Adipose tissue (tissue), 3 donors: ENCODE measurements at regions not wholly inside any gene's neighbourhood (a gene's known extent, or its start where the extent isn't known, plus 50 kb on each side); places are given as distances from the start of the nearest gene placed in this dataset.

ENCODE experiments used
- H3K27ac ChIP-seq: one replicate; pipeline ENCODE4 v1.5.1; 2013; ENCODE audit warnings: low read depth, low read length
- WGBS, 3 donors: extraction: QIAGEN DNeasy Blood & Tissue Kit; methylation state at CpG; one replicate each; pipeline ENCODE4 v1.1.7; 2013; 5-methylcytosine and 5-hydroxymethylcytosine counted together
- donor health status: healthy with polysubstance abuse.
- donor health status: Bipolar disorder and iron deficiency.
- donor health status: healthy.

GRCh38 chr1:235015291-235015985 is 113.2 kb downstream of the TOMM20 start:
- no peak overlapping the region for H3K27ac ChIP-seq
- 86 to 91% (median 87%) methylated on average over 6 of the region's 6 CpGs for WGBS, 3 donors

- H3K27ac ChIP-seq = no peak overlapping the region
- WGBS, 3 donors = 98 to 100% (median 98%) methylated on average over 2 of the region's 2 CpGs
Measured at GRCh38 chr1:235014756-235015155, 113.9 kb downstream of the TOMM20 start.

DNA sequence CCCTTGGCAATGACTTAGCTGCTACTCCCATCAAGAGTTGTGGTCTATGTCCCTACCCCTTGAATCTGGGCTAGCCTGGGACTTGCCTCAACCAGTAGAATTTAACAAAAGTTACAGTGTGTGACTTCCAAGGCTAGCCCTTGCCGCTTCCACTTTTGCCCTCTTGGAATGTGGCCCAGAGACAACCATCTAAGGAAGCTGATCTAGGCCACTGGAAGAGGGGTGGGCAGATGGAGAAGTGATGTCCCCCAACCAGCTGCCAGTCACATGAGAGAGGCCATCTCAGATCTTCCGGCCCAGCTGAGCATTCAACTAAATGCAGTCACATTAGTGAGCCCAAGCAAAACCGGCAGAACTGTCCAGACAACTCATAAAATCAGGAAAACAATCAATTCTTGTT is 115.1 kb downstream of the TOMM20 start:
- H3K27ac ChIP-seq = no peak overlapping the region
- 75 to 96% (median 75%) methylated on average over 3 of the region's 3 CpGs for WGBS, 3 donors

DNA sequence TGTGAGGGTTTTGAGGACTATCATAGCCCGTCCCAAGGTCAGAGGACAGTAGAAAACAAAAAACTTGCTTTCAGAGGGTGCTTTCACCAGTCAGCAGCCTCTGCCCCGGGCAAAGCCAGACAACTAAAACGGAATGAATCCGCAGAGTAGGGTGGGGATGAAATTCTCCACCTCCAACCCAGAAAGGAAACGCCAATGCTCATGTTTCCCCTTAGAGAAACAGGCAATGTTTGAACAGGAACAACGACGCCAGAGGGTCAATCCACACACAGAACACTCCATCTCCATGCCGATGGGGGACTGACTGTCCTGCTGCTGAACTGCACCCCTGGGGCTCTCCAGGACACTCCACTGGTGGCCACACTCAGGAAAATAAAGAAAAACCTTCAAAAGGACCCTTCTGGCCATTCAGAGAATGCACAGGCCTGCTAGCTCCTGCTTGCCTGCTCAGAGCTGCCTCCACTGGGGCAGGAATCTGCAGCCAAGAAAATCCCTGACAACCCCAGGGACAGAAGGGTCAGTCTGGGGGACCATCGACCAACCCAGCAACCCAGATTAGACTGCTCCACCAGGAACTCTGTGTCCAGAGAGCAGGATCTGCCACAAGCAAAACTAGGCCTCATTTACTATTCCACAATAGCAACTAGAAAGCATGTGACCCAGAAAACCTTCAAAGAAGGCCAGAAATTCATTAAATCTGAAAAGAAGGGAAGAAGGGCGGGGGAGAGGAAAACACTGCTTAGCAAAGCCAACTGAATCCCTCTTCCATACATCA is 116.0 kb downstream of the TOMM20 start:
- H3K27ac ChIP-seq = peak overlapping the region; percentile 7
- WGBS, 3 donors = 52 to 82% (median 60%) methylated on average over 10 of the region's 10 CpGs

- H3K27ac ChIP-seq = peak overlapping the region; percentile 7
- 42 to 83% (median 55%) methylated on average over 22 of the region's 22 CpGs for WGBS, 3 donors
Measured at GRCh38 chr1:235011599-235012435, 116.8 kb downstream of the TOMM20 start.

DNA sequence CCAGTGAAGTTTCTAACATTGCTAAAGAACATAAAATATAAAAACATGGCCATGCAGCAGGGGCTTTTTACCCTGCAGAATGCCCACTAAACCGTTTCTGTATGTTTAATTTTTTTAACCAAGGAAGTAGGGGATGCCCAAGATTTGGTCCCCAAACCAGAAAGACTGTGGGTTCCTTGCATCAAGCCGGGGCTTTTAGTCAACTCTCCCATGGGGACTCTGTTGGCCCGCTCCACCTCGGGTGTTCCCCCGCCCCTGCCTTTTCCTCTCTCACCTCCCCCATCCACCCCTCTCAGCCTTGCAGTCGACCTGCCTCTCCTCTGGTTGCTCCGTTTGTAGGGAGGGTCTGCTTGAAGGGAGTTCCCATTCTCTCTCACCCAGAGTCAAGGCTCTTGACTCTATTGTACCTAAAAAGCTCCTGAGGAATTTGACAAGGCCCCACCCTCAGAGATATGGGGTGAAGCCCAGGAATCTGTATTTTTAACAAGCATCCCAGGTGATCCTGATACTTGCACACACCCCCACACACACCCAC is 117.5 kb downstream of the TOMM20 start:
- no peak overlapping the region for H3K27ac ChIP-seq
- WGBS, 3 donors = 68 to 88% (median 75%) methylated on average over 7 of the region's 7 CpGs

DNA sequence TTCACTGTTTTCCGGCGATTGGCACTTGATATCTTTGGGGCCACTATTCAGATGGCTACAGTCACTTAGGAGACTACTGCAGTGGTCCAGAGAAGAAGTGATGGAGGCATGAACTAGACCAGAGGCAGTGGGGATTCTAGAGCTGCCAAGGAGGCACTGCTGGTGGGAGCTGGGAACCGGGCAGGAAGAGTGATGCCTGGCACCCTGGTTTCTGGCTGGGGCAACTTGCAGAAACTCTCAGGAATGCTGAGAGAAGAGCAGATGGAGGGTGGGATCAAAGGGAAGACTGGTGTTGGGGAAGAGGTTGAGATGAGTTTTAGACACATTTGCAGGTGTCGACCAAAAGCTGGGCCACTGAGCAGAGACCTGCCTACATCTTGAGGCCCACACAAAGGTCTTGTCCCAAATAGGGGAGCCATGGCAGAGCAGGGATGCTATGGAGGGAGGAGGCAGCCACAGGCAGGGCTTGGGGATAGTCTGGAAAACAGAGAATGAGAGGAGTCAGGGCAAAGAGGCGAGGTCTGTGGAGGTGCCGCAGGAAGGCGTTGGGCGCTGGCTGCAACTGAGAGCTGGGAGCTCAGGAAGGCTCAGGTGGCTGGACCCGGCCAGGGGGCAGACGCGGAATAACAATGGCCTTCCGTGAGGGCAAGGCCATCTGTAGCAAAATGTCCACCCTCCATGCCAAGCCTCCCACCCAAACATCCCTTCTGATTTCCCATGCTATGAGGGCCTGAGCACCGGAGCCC is 118.9 kb downstream of the TOMM20 start:
- H3K27ac ChIP-seq = no peak overlapping the region
- 92 to 98% (median 96%) methylated on average over 13 of the region's 13 CpGs for WGBS, 3 donors

- no peak overlapping the region for H3K27ac ChIP-seq
- 87 to 95% (median 94%) methylated on average over 7 of the region's 7 CpGs for WGBS, 3 donors
Measured at GRCh38 chr1:235009074-235009473, 119.6 kb downstream of the TOMM20 start.

GRCh38 chr1:235008239-235008638 is 120.4 kb downstream of the TOMM20 start:
- no peak overlapping the region for H3K27ac ChIP-seq

GRCh38 chr1:235006816-235007215 is 121.8 kb downstream of the TOMM20 start:
- WGBS, 3 donors = 52 to 79% (median 69%) methylated on average over 5 of the region's 5 CpGs
- H3K27ac ChIP-seq = no peak overlapping the region

DNA sequence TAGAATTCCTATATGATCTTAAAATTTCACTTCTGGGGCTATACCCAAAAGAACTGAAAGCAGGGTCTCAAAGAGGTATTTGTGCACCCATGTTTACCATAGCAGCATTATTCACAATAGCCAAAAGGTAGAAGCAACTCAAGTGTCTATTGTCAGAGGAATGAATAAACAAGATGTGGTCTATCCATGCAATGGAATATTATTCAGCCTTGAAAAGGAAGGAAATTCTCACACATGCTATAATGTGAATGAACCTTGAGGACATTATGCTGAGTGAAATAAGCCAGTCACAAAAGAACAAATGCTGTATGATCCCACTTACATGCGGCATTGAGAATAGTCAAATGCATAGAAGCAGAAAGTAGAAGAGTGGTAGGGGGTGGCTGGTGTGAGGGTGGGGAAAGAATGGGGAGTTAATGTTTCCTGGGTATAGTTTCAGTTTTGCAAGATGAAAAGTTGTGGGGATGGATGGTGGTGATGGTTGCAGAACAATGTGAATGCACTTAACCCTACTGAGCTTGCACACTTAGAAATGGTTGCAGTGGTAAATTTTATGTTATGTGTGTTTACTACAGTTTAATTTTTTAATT is 122.4 kb downstream of the TOMM20 start:
- 88 to 100% (median 91%) methylated on average over 1 of the region's 1 CpG for WGBS, 3 donors

DNA sequence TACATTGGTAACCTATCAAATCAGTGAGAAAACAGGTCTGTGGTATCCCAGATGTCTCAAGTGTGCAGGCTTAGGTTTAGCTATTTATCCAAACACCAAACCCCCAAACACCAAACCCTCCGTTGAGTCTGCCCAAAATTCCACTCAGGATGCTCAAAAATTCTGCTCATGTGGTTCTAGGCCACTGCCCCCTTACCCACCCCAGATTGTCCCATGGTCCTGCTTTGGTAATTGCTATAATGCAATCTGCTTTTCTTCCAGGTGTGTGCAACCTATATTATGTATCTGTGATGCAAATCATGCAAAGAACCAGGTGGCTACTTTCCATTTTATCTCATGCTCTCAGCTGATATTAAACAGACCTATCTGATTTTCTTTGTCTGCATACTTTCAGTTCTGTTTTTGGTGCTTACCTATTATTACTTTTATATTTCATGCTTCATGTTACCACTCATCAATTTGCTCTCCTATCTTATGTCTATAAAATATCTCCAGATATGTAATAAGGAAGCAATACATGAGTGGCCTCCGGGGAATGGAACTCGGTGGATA is 123.7 kb downstream of the TOMM20 start:
- no peak overlapping the region for H3K27ac ChIP-seq
- WGBS, 3 donors = 79 to 89% (median 85%) methylated on average over 3 of the region's 3 CpGs

More for the DNA sequence above, 122.4 kb downstream of the TOMM20 start:
- no peak overlapping the region for H3K27ac ChIP-seq

GRCh38 chr1:235004276-235004675 is 124.4 kb downstream of the TOMM20 start:
- WGBS, 3 donors = 98 to 99% (median 98%) methylated on average over 2 of the region's 2 CpGs
- H3K27ac ChIP-seq = no peak overlapping the region

DNA sequence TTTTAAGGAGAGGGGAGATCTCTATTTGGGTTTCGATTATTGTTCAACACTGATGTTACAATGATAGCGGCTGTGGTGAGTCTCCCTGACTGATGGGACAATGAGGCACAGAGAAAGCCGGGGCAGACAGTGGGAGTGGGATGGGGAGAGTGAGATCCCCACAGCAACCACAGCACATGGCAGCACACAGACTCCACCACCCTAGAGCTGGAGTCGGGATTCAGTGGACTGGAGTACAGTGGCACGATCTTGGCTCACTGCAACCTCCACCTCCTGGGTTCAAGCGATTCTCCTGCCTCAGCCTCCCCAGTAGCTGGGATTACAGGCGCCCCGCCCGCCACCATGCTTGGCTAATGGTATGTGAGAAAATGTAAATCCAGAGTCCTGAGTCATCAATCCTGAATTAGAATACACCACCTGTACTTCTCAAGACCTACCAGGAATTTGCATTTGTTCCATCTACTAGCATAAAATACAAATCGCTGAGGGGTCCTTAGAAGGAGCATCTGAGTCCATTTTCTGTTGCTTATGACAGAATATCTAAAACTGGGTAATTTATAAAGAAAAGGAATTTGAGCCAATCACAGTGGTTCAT is 125.8 kb downstream of the TOMM20 start:
- WGBS, 3 donors = 94 to 97% (median 96%) methylated on average over 10 of the region's 10 CpGs

DNA sequence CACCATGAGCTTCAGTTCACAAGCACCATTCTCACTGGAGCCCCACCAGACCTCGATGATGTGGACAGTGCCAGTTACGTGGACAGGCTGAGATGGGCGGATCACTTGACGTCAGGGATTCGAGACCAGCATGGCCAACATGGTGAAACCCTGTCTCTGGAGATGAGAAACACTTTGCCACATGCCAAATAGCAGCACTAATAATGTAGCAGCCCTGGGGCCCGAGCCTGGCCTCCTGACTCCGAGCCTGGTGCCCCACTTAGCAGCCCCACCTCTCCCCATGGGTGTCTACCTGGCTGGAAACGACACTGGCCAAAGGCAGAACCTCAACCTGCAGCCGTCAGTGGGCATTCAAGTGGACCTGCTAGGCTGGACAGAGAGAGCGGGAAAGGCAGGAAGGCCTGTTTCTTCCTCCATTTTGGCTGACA is 129.1 kb downstream of the TOMM20 start:
- WGBS, 3 donors = 92 to 96% (median 93%) methylated on average over 10 of the region's 10 CpGs
- H3K27ac ChIP-seq = no peak overlapping the region

More for the DNA sequence above, 125.8 kb downstream of the TOMM20 start:
- no peak overlapping the region for H3K27ac ChIP-seq

DNA sequence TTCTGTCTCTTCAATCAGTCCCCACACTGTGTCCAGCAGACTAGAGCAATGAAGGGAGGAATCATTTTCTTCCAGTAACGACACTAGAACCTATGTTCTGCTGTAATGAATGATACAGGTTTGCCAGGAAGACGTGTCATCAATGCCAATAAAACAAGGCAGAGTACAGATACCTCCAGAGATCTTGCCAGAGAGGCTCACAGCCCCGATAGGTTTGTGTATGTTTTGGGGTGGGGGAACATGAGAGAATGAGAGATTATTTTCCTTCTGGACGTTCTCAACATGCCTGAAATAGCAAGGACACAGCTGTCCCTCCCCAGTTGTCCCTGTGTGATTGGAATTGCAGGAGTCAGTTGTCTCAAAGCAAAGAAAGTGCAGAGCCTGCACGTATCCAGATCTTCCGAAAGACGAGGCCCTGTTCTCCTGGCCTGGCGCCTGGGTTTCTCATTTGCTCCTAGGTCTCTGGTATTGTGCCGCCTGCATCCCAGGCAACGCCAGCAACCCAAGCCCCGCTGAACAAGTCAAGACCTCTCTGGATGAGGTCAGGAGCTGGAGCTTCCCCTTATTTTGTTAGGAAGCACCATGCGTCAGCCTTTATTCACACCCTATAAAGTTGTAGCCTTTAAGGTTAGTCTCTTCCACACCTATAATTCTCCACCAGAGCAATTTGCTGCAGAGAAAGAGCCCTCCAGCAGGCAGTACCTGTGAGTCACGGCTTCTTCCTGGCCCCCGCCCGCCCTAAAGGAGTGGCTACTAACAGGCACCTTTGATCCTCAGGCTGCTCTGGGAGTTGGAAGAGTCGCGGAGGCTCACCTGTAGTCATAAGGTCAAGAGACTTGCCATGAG is 130.5 kb downstream of the TOMM20 start:
- WGBS, 3 donors = 74 to 85% (median 77%) methylated on average over 17 of the region's 17 CpGs
- H3K27ac ChIP-seq = peak overlapping the region; percentile 0
